Activated T-cell treated with anti-CD3 and anti-CD28 coated beads, Interleukin-2, amount 50 U/mL, for 1 hour (primary cell): ENCODE measurements at regions not wholly inside any gene's neighbourhood (a gene's known extent, or its start where the extent isn't known, plus 50 kb on each side); places are given as distances from the start of the nearest gene placed in this dataset.
"Not testable (repeated sequence)": the region's sequence is repeated elsewhere in the genome, so short reads cannot be mapped to it uniquely, and the experiment has no call there.

Experiments used
- DNase-seq: peaks from one replicate; pipeline ENCODE4 v3.0.0-alpha.2; 2020

- DNase-seq, result no peak
These were observed 92.8 kb downstream of the EOMES start for GRCh38 chr3:27629366-27629765.

DNA sequence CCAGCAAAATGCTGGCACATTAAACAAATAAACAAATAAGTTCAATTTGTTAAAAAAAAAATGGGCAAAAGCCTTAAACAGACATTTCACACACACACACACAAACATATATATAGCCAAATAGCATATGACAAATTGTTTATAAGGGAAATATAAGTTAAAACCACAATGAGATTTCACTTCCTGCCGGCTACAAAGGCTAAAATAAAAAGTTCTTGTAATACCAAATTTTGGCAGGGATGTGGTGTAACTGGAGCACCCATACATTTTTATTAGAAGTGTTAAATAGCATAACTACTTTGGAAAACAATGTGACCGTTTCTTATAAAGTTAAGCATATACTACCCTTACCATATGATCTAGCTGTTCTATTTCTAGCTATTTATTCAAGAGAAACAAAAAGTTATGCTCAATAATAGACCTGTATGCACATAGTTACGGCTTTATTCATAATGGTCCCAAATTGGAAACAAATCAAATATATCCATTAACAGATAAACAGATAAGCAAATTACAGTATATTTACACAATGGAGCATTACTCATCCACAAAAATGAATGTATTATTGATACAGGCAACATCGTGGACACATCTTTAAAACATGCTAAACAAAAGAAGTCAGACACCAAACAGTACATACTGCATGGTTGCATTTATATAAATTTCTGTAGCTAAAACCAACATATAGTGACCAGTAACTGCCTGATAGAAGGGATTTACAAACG is 93.9 kb downstream of the EOMES start:
- DNase-seq, result no peak

DNA sequence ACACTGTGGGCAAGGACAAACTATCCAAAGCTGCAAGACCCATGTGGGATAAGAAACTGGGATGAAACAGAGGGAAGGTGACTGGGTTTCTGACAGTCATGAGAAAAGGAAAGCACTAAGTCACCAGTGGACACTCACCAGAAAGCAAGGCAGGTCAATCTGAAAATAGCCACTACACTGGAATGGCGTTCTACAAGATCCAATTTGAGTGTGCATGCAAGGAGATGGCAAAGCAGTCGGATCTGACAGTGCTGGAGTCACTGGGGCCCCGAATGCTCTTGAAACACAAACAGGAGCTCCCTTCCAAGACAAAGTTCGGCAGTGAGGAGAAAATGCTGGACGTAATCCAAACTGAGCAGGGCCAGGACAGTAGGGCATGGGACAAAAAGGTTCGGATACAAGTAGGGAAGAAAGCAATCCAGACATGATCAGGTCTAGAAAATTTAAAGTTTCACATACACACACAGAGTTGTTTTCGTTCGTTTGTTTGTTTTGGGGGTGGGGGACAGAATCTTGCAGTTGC is 95.5 kb downstream of the EOMES start:
- no peak for DNase-seq

GRCh38 chr3:27625864-27626263 is 96.3 kb downstream of the EOMES start:
- DNase-seq, result no peak

DNA sequence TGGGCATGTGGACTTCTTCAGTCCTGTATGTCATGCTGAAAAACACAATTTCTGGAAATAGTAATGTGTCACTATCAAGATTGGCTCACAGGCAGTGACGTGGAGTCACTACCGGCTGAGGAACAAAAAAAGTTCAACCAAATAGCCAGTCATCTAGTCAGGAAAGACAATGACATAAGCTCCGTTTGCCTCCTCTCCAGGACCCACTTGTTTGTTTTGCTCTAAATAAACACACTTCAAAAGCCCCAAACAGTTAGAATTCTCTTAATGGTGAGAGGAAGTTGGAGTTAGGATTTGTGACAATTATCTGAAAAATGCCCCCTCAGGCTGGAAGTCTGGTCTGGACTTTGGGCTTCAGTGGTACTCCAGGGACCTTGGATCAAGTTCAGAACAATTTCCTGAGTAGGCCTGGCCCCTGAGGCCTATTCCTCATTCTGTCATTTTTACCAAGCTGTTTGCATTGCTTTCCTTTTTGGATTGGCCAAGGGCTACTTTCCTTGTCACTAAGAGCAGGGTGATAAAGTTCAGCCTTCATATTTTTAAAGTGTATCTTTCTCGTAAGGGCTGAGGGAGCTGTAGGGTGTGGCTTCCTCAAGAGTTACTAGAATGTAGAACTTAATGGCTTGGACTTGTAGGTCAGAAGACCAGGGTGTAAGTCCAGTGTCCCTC is 98.9 kb downstream of the EOMES start:
- DNase-seq, result no peak

DNA sequence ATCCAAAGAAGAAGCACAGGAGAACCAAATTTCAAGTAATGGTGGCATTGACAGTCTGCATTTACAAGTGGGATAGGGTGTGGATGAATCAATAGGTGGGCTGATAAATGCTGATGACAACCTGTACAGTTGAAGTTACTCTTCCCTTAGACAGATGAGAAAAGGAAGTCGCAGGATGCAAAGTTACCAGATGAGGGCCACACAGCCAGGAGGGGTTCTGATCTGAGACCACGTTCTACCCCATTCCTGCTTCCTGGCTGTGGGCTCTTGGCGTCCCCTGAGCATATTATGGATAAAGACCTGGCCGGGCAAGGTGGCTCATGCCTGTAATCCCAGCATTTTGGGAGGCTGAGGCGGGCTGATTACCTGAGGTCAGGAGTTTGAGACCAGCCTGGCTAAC is 104.6 kb downstream of the EOMES start:
- no peak for DNase-seq

DNA sequence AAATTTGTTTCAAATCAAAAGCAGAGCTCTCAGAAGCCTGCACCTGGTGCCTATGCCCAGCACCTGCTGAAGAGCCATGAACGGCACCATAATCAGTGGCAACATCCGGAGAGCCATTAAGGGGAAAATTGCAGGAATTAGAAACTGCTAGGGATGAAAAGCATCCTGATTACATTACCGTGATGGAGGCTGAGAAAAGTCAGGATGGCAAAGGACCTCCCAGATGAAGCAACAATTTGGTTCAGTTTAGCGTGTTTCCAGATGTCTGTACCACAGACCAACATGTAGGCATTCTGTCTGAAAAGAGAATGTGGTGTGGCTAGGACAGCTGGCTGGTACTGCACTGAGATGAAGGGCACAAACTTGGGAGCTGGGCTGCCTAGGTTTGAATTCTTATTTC is 106.1 kb downstream of the EOMES start:
- DNase-seq, result no peak

DNA sequence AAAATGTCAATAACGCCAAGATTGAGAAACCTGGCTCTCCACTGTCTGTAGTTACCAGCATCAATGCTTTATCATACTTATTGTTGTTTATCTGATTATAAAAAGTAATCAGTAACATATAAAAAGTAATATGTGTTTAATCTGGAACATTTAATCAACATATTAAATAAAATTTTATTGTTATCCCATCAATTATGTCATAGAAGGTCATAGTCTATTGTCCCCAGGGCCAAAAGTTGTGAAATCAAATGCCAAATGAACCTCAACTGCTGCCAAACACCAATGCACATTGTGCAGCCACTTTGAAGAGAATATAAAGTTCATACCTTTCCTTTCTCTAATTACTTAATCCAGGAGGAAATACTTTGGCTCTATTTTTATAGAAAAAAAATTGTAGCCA is 106.6 kb downstream of the EOMES start:
- no peak for DNase-seq

DNA sequence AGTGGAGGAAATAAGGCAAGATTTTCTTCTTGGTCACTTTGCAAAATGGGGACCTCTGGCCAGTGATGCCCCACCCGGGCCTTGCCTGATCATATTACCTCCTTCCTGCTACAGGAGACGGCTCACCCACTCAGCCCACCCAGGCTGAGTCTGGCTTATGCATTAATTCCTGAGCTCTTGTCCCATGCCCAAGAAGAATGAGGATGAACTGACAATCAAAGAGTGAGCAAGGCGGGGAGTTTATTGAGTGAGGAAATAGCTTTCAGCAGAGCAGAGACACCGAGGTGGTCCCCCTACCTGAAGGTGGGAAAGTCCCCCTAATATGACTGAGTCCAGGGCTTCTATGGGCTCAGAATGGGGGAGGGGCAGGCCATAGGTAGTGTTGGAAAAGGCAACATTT is 107.5 kb downstream of the EOMES start:
- DNase-seq, result no peak

- DNase-seq, result no peak
These were observed 108.2 kb downstream of the EOMES start for GRCh38 chr3:27613846-27614500.

- no peak for DNase-seq
These were observed 111.2 kb downstream of the EOMES start for GRCh38 chr3:27610800-27611525.

DNA sequence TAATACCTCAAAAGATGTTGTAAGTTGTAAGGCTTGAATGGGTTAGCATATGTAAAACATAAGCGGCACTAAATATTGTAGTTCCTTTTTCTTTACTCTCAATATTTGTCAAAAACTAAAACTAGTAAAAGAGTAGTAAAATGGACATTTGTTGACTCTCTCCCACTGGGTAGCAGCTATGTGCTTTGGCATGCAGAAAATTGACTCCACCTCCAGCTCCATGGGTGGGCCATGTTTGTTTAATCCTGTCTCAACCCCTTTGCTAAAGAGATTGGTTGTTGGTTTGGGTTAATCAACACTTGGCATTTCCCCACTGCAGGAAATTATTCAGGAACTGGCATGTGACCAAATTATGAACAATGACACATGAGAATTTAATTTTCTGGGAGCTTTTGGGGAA is 114.8 kb downstream of the EOMES start:
- DNase-seq, result no peak

DNA sequence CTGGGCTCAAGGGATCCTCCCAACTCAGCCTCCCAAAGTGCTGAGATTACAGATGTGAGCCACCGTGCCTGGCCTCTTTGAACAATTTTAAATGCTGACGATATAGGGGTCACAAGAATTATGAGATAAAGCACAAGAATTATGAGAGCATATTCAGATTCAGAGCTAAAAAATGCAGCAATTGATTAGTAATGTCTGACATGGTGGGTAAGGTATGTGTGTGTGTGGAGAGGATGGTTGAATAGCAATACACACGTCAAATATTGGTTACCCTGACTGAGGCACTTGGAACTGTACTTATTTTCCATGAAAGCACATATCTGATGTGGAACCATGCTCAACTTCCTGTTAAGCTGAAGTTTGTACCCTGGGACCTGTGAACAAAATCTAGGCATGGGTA is 115.6 kb downstream of the EOMES start:
- no peak for DNase-seq

GRCh38 chr3:27601311-27601710 is 117.1 kb upstream of the SLC4A7 start:
- DNase-seq, result not testable (repeated sequence)

- not testable (repeated sequence) for DNase-seq
These were observed 115.6 kb upstream of the SLC4A7 start for GRCh38 chr3:27599741-27600140.

- DNase-seq, result no peak
These were observed 112.7 kb upstream of the SLC4A7 start for GRCh38 chr3:27596921-27597320.

GRCh38 chr3:27596334-27596841 is 112.2 kb upstream of the SLC4A7 start:
- no peak for DNase-seq

- no peak for DNase-seq
These were observed 110.0 kb upstream of the SLC4A7 start for GRCh38 chr3:27594096-27594690.

DNA sequence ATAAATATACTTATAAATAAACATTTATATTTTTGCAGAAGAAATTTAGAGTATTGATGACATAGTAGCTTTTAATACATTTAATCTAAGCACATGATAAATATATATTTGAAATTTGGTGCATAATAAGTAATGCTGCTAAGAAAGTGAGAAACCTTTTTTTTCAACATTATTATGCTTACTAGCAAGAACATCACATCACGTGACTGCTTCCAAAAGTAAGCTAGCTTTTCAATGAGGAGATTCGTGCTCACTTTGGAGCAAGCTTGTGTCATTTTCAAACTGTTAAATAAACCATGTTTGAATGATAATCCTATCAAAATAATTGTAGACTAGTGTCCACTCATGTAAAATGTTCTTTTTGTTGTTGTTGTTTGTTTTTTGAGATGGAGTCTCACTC is 109.0 kb upstream of the SLC4A7 start:
- no peak for DNase-seq

- no peak for DNase-seq
These were observed 107.4 kb upstream of the SLC4A7 start for GRCh38 chr3:27591312-27592210.
